Thyroid gland (tissue), 4 donors: ENCODE measurements at regions not wholly inside any gene's neighbourhood (a gene's known extent, or its start where the extent isn't known, plus 50 kb on each side); places are given as distances from the start of the nearest gene placed in this dataset.

Experiments
- DNase-seq, 2 donors: peaks; one replicate each; pipeline ENCODE4 v3.0.0-alpha.2; 2019
- H3K27ac ChIP-seq, 3 donors: fragments of 200-600 bp; sonication (generic); 1 replicate in 2 of 3; 2 replicates in 1 of 3; pipeline ENCODE4 v1.5.1; 2016 to 2019; ENCODE audit warnings: mild to moderate bottlenecking in 1 of 3, moderate library complexity in 1 of 3
- H3K27me3 ChIP-seq: fragments of 200-600 bp; sonication (generic); one replicate; pipeline ENCODE4 v1.5.1; 2019
- H3K36me3 ChIP-seq, 2 donors: fragments of 200-600 bp; sonication (generic); one replicate each; pipeline ENCODE4 v1.5.1; 2016 to 2019
- H3K4me1 ChIP-seq, 2 donors: fragments of 200-600 bp; sonication (generic); one replicate each; pipeline ENCODE4 v1.5.1; 2017 to 2019
- H3K4me3 ChIP-seq, 3 donors: fragments of 200-600 bp; sonication (generic); replicated peaks in 1 of 3; 1 replicate in 2 of 3; 2 replicates in 1 of 3; pipeline ENCODE4 v1.5.1; 2016; ENCODE audit warnings: mild to moderate bottlenecking in 1 of 3
- H3K9me3 ChIP-seq: fragments of 200-600 bp; sonication (generic); one replicate; pipeline ENCODE4 v1.5.1; 2017
- POLR2A ChIP-seq, 2 donors: fragments of 450-650 bp; IDR thresholded peaks; one replicate each; pipeline ENCODE4 v1.6.1; 2017; ENCODE audit warnings: antibody characterized with exemption in 2 of 2, mild to moderate bottlenecking in 2 of 2, moderate library complexity in 1 of 2
- WGBS, 2 donors: methylation state at CpG; one replicate each; pipeline ENCODE4 v1.1.5; 2017; 5-methylcytosine and 5-hydroxymethylcytosine counted together
- intact Hi-C: fragments of 100-400 bp; cut with DNase I; formaldehyde crosslinking; loops from one replicate; pipeline ENCODE4 v1.15.1; 2023
- TF ChIP-seq, protein P1 (sequence below), 6 experiments: fragments of 200-600 bp in 3 of 6; fragments of 450-650 bp in 3 of 6; sonication (generic) in 3 of 6; IDR thresholded peaks; one replicate each; pipeline ENCODE4 v1.5.1; 2016 to 2019; ENCODE audit warnings: antibody characterized with exemption in 6 of 6, mild to moderate bottlenecking in 2 of 6, inconsistent platforms in 1 of 6, moderate library complexity in 1 of 6

DNA sequence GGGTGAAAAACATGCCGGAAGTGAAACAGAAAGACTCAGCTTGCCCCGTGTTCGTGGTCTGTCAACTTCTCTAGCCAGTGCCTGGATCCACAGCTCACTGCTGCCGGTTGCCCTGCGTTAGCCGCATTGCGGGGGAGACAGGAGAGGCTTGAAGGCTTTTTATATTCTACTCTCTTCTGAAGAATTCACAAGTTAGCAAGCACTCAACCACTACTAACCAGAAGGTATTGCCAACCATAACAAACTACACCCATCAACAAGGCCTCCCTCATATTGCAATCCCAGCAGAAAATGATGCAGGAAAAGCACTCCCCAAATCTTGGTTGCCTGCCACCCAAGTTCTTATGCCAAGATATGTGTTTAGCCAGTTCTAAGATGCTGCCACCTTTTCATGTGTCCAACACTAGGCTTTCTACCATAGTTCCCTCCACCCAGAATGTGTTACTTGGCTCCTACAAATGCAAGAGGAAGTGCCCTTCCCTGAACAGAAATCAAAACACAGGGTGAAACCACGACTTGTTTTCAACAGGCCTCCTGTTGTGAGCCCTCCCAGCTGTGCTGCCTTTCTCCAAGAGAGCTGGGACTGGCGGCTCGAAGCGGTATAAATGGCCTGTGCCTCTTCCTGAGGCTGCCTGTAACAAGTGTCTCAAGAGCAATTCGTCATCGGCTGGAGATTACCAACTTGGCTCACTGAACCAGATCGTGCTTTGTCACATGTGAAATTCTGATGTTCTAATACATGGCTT, 129.0 kb downstream of the SNX18 start:
- WGBS, 2 donors, result 6 to 10% methylated on average over 14 of the region's 14 CpGs

GRCh38 chr5:54645882-54646355, 128.4 kb downstream of the SNX18 start:
- Histone ChIP-seq H3K4me3 (no peak overlapping the region), H3K27ac (peak overlapping the region; percentile 53 to 95 (median 89)), H3K36me3 (no peaks in the 10 kb centered on the region), H3K4me1 (peaks cover 37 to 52% of the 10 kb centered on the region in 2 donors), H3K27me3 (no peaks in the 10 kb centered on the region), H3K9me3 (no peaks in the 10 kb centered on the region)
- intact Hi-C loops, result no loop called here
- 74 to 78% methylated on average over 2 of the region's 2 CpGs for WGBS, 2 donors
- DNase-seq, result no peak
- TF ChIP-seq, protein P1, sequence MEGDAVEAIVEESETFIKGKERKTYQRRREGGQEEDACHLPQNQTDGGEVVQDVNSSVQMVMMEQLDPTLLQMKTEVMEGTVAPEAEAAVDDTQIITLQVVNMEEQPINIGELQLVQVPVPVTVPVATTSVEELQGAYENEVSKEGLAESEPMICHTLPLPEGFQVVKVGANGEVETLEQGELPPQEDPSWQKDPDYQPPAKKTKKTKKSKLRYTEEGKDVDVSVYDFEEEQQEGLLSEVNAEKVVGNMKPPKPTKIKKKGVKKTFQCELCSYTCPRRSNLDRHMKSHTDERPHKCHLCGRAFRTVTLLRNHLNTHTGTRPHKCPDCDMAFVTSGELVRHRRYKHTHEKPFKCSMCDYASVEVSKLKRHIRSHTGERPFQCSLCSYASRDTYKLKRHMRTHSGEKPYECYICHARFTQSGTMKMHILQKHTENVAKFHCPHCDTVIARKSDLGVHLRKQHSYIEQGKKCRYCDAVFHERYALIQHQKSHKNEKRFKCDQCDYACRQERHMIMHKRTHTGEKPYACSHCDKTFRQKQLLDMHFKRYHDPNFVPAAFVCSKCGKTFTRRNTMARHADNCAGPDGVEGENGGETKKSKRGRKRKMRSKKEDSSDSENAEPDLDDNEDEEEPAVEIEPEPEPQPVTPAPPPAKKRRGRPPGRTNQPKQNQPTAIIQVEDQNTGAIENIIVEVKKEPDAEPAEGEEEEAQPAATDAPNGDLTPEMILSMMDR (IDR thresholded peaks at IDR 0.05), result no peak
- TF ChIP-seq POLR2A (IDR thresholded peaks at IDR 0.05), result no peak

More for the DNA sequence above, 129.0 kb downstream of the SNX18 start:
- intact Hi-C loops, result no loop called here
- TF ChIP-seq, protein P1 (IDR thresholded peaks at IDR 0.05), result peak in 3 of 6 experiments; percentile 9 to 29 (median 24)
- TF ChIP-seq POLR2A (IDR thresholded peaks at IDR 0.05), result peak in 1 of 2 donors; percentile 62
- H3K36me3 ChIP-seq, result no peaks in the 10 kb centered on the region
- peak overlapping the region; percentile 53 to 95 (median 89) for H3K27ac ChIP-seq
- no peaks in the 10 kb centered on the region for H3K27me3 ChIP-seq
- DNase-seq, result peak; percentile 80 to 83
- H3K9me3 ChIP-seq, result no peaks in the 10 kb centered on the region
- H3K4me3 ChIP-seq, result no peak overlapping the region
- peaks cover 35 to 52% of the 10 kb centered on the region in 2 donors for H3K4me1 ChIP-seq

DNA sequence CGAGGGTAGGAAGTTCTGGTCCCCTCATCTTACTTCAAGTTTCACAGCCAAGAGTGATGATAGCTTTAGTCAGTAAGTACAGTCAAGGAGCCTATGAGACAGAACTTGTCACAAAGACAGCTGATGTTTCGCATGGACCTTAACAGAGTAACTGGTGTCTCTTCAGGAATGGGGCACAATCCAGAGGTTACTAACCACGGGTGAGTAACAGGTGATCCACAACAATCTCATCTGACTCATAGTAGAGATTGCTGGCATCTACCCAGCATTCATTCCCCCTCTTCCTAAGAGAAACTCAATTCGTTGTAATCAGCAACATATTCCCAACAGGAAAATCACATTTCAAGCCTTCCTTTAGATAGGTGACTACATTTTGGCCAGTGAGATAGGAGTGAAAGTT, 126.7 kb downstream of the SNX18 start:
- Histone ChIP-seq H3K36me3 (no peaks in the 10 kb centered on the region), H3K4me1 (peaks cover 39 to 52% of the 10 kb centered on the region in 2 donors), H3K27me3 (no peaks in the 10 kb centered on the region), H3K4me3 (no peak overlapping the region), H3K27ac (peak overlapping the region; percentile 3 to 32 (median 22)), H3K9me3 (no peaks in the 10 kb centered on the region)
- 47 to 65% methylated on average over 4 of the region's 4 CpGs for WGBS, 2 donors
- DNase-seq, result no peak
- intact Hi-C loops, result no loop called here
- TF ChIP-seq POLR2A (IDR thresholded peaks at IDR 0.05), result no peak
- TF ChIP-seq, protein P1 (IDR thresholded peaks at IDR 0.05), result no peak

- H3K9me3 ChIP-seq, result no peaks in the 10 kb centered on the region
Measured at GRCh38 chr5:54643685-54644106, 126.1 kb downstream of the SNX18 start.

More at GRCh38 chr5:54643685-54644106, 126.1 kb downstream of the SNX18 start:
- no peak for TF ChIP-seq POLR2A (IDR thresholded peaks at IDR 0.05)
- TF ChIP-seq, protein P1 (IDR thresholded peaks at IDR 0.05), result no peak
- Histone ChIP-seq H3K27me3 (no peaks in the 10 kb centered on the region), H3K27ac (peak overlapping the region; percentile 3 to 32 (median 22)), H3K36me3 (no peaks in the 10 kb centered on the region), H3K4me3 (no peak overlapping the region), H3K4me1 (peaks cover 39 to 52% of the 10 kb centered on the region in 2 donors)
- WGBS, 2 donors, result 5 to 14% methylated on average over 4 of the region's 4 CpGs
- intact Hi-C loops, result no loop called here
- DNase-seq, result peak; percentile 62 to 71
